ENCODE measurements at regions not wholly inside any gene's neighbourhood (a gene's known extent, or its start where the extent isn't known, plus 50 kb on each side); places are given as distances from the start of the nearest gene placed in this dataset.

GRCh38 chr7:17485904-17486303 lies 187.5 kb downstream of the AHR start:
- no peak for DNase-seq

- no peak for DNase-seq
Measured at GRCh38 chr7:17486835-17487234, 188.4 kb downstream of the AHR start.

- DNase-seq, result no peak
Measured at GRCh38 chr7:17487343-17487742, 188.9 kb downstream of the AHR start.

- no peak for DNase-seq
Measured at GRCh38 chr7:17488829-17489228, 190.4 kb downstream of the AHR start.

GRCh38 chr7:17489961-17490360 lies 191.5 kb downstream of the AHR start:
- DNase-seq, result no peak

GRCh38 chr7:17490825-17491224 lies 192.4 kb downstream of the AHR start:
- no peak for DNase-seq

GRCh38 chr7:17492437-17492836 lies 194.0 kb downstream of the AHR start:
- no peak for DNase-seq

GRCh38 chr7:17493446-17493845 lies 195.0 kb downstream of the AHR start:
- no peak for DNase-seq

GRCh38 chr7:17495655-17496394 lies 197.4 kb downstream of the AHR start:
- DNase-seq, result no peak

- no peak for DNase-seq
Measured at GRCh38 chr7:17497136-17497535, 198.7 kb downstream of the AHR start.

GRCh38 chr7:17497549-17498167 lies 199.2 kb downstream of the AHR start:
- no peak for DNase-seq

- no peak for DNase-seq
Measured at GRCh38 chr7:17498230-17498629, 199.8 kb downstream of the AHR start.

- no peak for DNase-seq
Measured at GRCh38 chr7:17500736-17501135, 202.3 kb downstream of the AHR start.

GRCh38 chr7:17501441-17502212 lies 203.2 kb downstream of the AHR start:
- DNase-seq, result no peak

GRCh38 chr7:17502213-17503060 lies 204.0 kb downstream of the AHR start:
- DNase-seq, result no peak

- no peak for DNase-seq
Measured at GRCh38 chr7:17506095-17506494, 207.6 kb downstream of the AHR start.

GRCh38 chr7:17506596-17506995 lies 208.1 kb downstream of the AHR start:
- DNase-seq, result no peak

GRCh38 chr7:17507717-17508116 lies 209.3 kb downstream of the AHR start:
- DNase-seq, result no peak

GRCh38 chr7:17512181-17512675 lies 213.8 kb downstream of the AHR start:
- DNase-seq, result no peak

GRCh38 chr7:17516771-17517170 lies 218.3 kb downstream of the AHR start:
- DNase-seq, result no peak

GRCh38 chr7:17520941-17521340 lies 222.5 kb downstream of the AHR start:
- DNase-seq, result no peak

GRCh38 chr7:17521437-17521836 lies 223.0 kb downstream of the AHR start:
- no peak for DNase-seq

Measured in NCI-H524 treated with DMSO at 0.1 percent for 48 hours (cell line).